ENCODE measurements at regions not wholly inside any gene's neighbourhood (a gene's known extent, or its start where the extent isn't known, plus 50 kb on each side); places are given as distances from the start of the nearest gene placed in this dataset.

- no peak for TF ChIP-seq CTCF (IDR thresholded peaks at IDR 0.05)
- Mint-ChIP-seq H3K9me3 (ENCODE audit: low read depth) (no peaks in the 10 kb centered on the region), H3K36me3 (ENCODE audit: low read depth) (no peaks in the 10 kb centered on the region), H3K27me3 (ENCODE audit: low read depth) (no peaks in the 10 kb centered on the region), H3K27ac (ENCODE audit: unreplicated experiment) (no peak overlapping the region), H3K4me1 (ENCODE audit: low read depth) (peaks cover 6% of the 10 kb centered on the region), H3K4me3 (ENCODE audit: unreplicated experiment) (no peak overlapping the region)
- DNase-seq (ENCODE audit: low spot score): no peak
These were observed 73.6 kb upstream of the NBPF3 start for GRCh38 chr1:21366288-21366687.

GRCh38 chr1:21365036-21365435 lies 74.8 kb upstream of the ECE1 start:
- no peak overlapping the region for H3K27ac Mint-ChIP-seq (ENCODE audit: unreplicated experiment)
- peaks cover 6% of the 10 kb centered on the region for H3K4me1 Mint-ChIP-seq (ENCODE audit: low read depth)
- no peaks in the 10 kb centered on the region for H3K36me3 Mint-ChIP-seq (ENCODE audit: low read depth)
- no peak for TF ChIP-seq CTCF (IDR thresholded peaks at IDR 0.05)
- H3K27me3 Mint-ChIP-seq (ENCODE audit: low read depth): no peaks in the 10 kb centered on the region
- H3K9me3 Mint-ChIP-seq (ENCODE audit: low read depth): no peaks in the 10 kb centered on the region
- no peak for DNase-seq (ENCODE audit: low spot score)
- no peak overlapping the region for H3K4me3 Mint-ChIP-seq (ENCODE audit: unreplicated experiment)

GRCh38 chr1:21362096-21362495 lies 71.8 kb upstream of the ECE1 start:
- H3K4me3 Mint-ChIP-seq (ENCODE audit: unreplicated experiment): no peak overlapping the region
- no peaks in the 10 kb centered on the region for H3K9me3 Mint-ChIP-seq (ENCODE audit: low read depth)
- no peak overlapping the region for H3K27ac Mint-ChIP-seq (ENCODE audit: unreplicated experiment)
- H3K4me1 Mint-ChIP-seq (ENCODE audit: low read depth): no peaks in the 10 kb centered on the region
- TF ChIP-seq CTCF (IDR thresholded peaks at IDR 0.05): no peak
- no peak for DNase-seq (ENCODE audit: low spot score)
- H3K27me3 Mint-ChIP-seq (ENCODE audit: low read depth): no peaks in the 10 kb centered on the region
- H3K36me3 Mint-ChIP-seq (ENCODE audit: low read depth): no peaks in the 10 kb centered on the region

- Mint-ChIP-seq H3K36me3 (ENCODE audit: low read depth) (no peaks in the 10 kb centered on the region), H3K4me1 (ENCODE audit: low read depth) (no peaks in the 10 kb centered on the region), H3K27ac (ENCODE audit: unreplicated experiment) (no peak overlapping the region), H3K4me3 (ENCODE audit: unreplicated experiment) (no peak overlapping the region), H3K27me3 (ENCODE audit: low read depth) (no peaks in the 10 kb centered on the region), H3K9me3 (ENCODE audit: low read depth) (no peaks in the 10 kb centered on the region)
- no peak for TF ChIP-seq CTCF (IDR thresholded peaks at IDR 0.05)
- DNase-seq (ENCODE audit: low spot score): no peak
These were observed 71.2 kb upstream of the ECE1 start for GRCh38 chr1:21361506-21361905.

GRCh38 chr1:21357161-21357560 lies 66.9 kb upstream of the ECE1 start:
- TF ChIP-seq CTCF (IDR thresholded peaks at IDR 0.05): no peak
- Mint-ChIP-seq H3K27me3 (ENCODE audit: low read depth) (no peaks in the 10 kb centered on the region), H3K4me3 (ENCODE audit: unreplicated experiment) (no peak overlapping the region), H3K9me3 (ENCODE audit: low read depth) (no peaks in the 10 kb centered on the region), H3K27ac (ENCODE audit: unreplicated experiment) (no peak overlapping the region), H3K36me3 (ENCODE audit: low read depth) (no peaks in the 10 kb centered on the region), H3K4me1 (ENCODE audit: low read depth) (no peaks in the 10 kb centered on the region)
- DNase-seq (ENCODE audit: low spot score): no peak
